ENCODE measurements at regions not wholly inside any gene's neighbourhood (a gene's known extent, or its start where the extent isn't known, plus 50 kb on each side); places are given as distances from the start of the nearest gene placed in this dataset.
"Not testable (repeated sequence)": the region's sequence is repeated elsewhere in the genome, so short reads cannot be mapped to it uniquely, and the experiment has no call there.

GRCh38 chr1:227508431-227508830, 54.9 kb upstream of the ZNF678 start:
- no peak for DNase-seq (ENCODE audit: low read depth in 2 of 3, low spot score in 1 of 3)

DNA sequence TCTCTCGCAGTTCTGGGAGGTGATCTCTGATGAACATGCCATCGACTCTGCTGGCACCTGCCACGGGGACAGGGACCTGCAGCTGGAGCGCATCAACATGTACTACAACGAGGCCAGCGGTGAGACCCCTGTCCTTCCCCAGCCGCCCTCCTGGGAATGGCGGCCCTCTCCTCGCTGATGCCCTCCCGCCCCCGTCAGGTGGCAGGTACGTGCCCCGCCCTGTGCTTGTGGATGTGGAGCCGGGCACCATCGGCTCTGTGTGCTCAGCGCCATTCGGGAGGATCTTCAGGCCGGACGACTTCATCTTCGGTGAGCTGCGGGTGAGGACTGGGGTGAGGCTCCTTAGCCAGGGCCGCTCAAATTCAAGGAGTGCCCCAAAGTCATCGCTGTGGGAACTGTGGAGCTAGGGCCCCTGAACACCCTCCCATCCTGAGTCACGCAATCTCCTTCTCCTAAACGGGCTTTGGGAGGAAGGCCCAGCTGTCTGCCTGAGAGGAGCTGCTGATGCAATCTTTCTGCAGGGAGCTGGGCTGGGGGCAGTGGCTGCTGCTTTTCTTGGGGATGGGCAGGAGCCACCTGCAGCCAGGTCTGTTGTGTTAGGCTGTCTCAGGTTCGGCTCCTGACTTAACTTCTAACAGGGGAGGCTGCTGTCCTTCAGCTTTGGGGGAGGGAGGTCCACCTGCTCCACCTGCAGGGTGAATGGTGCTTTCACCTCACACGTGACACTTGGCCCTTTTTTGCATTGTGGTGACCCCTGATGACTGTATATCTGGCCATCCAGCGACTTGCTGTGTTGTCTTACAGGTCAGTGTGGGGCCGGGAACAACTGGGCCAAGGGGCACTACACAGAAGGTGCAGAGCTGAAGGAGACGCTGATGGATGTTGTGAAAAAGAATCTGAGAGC, 56.6 kb upstream of the ZNF678 start:
- DNase-seq (ENCODE audit: low read depth in 2 of 3, low spot score in 1 of 3) = not testable (repeated sequence)

- DNase-seq (ENCODE audit: low read depth in 2 of 3, low spot score in 1 of 3) = not testable (repeated sequence)
These were observed 67.3 kb upstream of the ZNF678 start for GRCh38 chr1:227496045-227496444.

GRCh38 chr1:227493863-227494551, 69.3 kb upstream of the ZNF678 start:
- DNase-seq (ENCODE audit: low read depth in 2 of 3, low spot score in 1 of 3) = not testable (repeated sequence)

GRCh38 chr1:227490478-227490877, 72.9 kb upstream of the ZNF678 start:
- DNase-seq (ENCODE audit: low read depth in 2 of 3, low spot score in 1 of 3) = no peak

DNA sequence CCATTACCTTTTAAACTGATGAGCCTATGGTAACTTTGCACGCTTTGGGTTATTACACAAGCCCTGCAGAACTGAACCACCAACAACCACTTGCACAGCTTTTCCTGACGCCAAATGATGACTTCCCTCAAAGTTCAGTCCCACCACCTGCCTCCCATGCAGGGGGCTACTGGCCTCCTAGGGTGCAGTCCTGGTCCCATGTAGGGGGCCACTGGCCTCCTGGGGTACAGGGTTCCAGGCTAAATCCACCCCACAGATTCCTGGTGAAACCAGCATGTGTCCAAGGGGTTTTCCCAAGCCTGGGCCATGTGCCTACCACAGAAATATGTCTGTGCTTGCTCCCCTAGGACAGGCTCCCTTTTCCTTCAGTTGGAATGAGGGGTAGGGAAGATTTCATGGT, 73.4 kb upstream of the ZNF678 start:
- DNase-seq (ENCODE audit: low read depth in 2 of 3, low spot score in 1 of 3) = no peak

GRCh38 chr1:227489572-227489971, 73.8 kb upstream of the ZNF678 start:
- no peak for DNase-seq (ENCODE audit: low read depth in 2 of 3, low spot score in 1 of 3)

DNA sequence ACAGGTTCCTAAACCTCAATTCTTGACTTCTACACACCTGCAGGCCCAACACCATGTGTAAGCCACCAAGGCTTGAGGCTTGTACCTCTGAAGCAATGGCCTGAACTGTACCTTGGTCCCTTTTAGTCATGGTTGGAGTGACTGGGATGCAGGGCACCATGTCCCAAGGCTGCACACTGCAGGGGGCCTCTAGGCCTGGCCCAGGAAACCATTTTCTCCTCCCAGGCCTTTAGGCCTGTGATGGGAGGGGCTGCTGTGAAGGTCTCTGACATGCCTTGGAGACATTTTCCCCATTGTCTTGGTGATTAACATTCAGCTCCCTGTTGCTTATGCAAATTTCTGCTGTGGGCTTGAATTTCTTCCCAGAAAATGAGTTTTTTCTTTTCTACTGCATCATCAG, 75.8 kb upstream of the ZNF678 start:
- DNase-seq (ENCODE audit: low read depth in 2 of 3, low spot score in 1 of 3) = no peak

GRCh38 chr1:227486559-227486958, 76.8 kb upstream of the ZNF678 start:
- no peak for DNase-seq (ENCODE audit: low read depth in 2 of 3, low spot score in 1 of 3)

DNA sequence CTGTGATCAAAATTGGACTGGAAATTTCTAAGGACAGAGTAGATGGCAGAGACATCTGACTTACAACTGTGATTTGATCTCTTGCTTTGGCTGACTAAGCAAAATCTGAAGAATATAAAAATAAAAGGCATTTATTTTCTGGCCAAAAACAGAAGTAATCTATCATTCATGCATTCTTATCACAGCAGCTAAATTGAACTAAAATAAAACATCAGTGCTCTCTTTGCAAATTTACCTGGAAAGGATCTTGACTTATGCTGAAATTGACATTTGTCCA, 81.4 kb upstream of the ZNF678 start:
- DNase-seq (ENCODE audit: low read depth in 2 of 3, low spot score in 1 of 3) = no peak

- DNase-seq (ENCODE audit: low read depth in 2 of 3, low spot score in 1 of 3) = not testable (repeated sequence)
These were observed 89.3 kb upstream of the ZNF678 start for GRCh38 chr1:227474072-227474471.

GRCh38 chr1:227472772-227473171, 90.6 kb upstream of the ZNF678 start:
- DNase-seq (ENCODE audit: low read depth in 2 of 3, low spot score in 1 of 3) = no peak

DNA sequence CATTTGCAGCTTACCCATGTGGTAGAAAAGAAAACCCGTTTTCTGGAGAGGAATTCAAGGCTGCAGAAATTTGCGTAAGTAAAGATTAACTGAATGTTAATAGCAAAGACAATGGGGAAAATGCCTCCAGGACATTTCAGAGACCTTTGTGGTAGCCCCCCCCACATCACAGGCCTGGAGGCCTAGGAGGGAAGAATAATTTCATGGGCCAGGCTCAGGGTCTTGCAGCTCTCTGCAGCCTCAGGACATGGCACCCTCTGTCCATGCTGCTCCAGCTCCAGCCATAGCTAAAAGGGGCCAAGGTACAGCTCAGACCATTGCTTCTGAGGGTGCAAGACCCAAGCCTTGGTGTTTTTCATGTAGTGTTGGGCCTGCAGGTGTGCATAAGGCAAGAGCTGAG, 92.7 kb upstream of the ZNF678 start:
- no peak for DNase-seq (ENCODE audit: low read depth in 2 of 3, low spot score in 1 of 3)

- DNase-seq (ENCODE audit: low read depth in 2 of 3, low spot score in 1 of 3) = no peak
These were observed 93.6 kb upstream of the ZNF678 start for GRCh38 chr1:227469708-227470107.

- DNase-seq (ENCODE audit: low read depth in 2 of 3, low spot score in 1 of 3) = no peak
These were observed 97.2 kb upstream of the ZNF678 start for GRCh38 chr1:227466039-227466645.

DNA sequence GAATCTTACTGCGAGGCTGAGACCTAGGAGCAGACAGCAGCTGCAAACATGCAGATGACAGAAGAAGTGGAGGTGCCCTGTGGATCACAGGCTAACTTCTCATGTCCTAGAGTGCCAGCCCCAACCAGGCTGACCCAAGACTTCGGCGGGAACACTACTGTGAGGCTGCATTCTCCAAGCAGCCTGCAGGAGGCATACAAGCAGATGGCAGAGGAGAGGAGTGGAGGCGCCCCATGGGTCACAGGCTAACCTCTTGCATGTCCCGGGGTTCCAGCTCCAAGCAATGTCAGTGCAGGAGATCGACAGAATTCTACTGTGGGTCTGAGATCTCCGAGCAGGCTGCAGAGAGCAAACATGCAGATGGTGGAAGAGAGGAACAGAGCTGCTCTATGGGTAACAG, 98.1 kb upstream of the ZNF678 start:
- DNase-seq (ENCODE audit: low read depth in 2 of 3, low spot score in 1 of 3) = no peak

DNA sequence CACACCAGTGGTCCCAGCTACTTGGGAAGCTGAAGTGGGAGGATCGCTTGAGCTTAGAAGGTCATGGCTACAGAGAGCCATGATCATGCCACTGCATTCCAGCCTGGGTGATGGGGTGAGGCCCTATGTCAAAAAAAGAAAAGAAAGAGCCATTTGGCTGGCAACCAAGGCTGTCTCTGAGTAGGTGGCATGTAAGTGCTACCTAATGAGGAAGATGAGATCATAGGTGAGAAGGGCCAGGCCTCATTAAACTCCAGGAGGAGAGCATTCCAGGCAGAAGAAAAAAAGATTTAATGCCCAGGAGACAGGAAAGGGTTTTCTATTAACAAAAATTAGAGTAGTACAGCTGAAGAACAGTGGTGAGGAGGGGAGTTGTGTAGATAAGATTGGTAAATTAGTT, 103.4 kb upstream of the ZNF678 start:
- no peak for DNase-seq (ENCODE audit: low read depth in 2 of 3, low spot score in 1 of 3)

DNA sequence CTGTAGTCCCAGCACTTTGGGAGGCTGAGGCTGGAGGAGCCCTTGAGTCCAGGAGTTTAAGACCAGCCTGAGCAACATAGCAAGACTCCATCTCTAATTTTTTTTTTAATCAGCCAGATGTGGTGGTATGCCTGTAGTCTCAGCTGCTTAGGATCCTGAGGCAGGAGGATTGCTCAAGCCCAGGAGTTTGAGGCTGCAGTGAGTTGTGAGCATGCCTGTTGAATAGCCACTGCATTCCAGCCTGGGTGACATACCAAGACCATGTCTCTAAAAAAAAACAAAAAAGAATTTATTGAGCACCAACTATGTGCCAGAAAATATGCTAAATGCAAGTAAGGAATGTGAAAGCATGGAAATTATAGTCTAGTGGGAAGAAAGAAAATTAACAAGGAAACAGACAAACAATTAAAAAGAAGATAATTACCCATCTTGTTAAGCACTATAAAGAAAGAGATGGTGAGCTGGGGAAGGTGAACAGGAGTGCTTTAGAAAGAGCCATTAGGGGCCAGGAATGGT, 104.0 kb upstream of the ZNF678 start:
- DNase-seq (ENCODE audit: low read depth in 2 of 3, low spot score in 1 of 3) = no peak

GRCh38 chr1:227454686-227455085, 108.7 kb upstream of the ZNF678 start:
- no peak for DNase-seq (ENCODE audit: low read depth in 2 of 3, low spot score in 1 of 3)

DNA sequence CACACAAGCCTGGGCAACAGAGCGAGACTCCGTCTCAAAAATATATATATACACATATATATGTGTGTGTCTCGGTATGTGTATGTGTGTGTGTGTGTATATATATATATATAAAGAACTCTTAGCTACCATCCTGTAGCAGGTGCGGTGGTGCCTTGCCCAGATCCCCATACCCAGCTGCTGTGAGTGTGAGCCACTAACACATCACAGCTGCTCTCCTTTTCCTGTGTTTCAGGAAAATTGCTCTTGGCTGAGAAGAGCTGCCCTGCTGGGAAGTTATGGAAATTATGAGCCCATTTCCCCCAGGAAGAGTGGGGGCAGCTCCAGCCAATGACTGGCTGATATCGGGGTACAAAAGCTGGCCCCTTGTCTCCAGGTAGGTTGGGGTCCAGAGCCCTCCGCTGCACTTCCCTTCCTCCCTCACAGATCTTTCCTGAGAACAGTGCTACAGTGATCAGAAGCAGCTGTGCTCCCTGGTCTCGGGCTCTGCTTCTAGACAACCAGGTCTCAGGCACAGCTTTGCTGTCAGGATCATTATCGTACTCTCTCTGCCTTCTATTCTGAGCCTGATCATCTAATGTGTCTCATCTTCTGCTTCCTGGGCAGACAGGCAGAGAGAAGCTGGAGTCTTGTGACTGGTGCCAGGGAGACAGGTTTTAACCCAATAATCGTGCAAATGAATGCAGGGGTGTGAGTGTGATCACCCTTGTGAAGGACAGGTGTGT, 109.6 kb upstream of the ZNF678 start:
- no peak for DNase-seq (ENCODE audit: low read depth in 2 of 3, low spot score in 1 of 3)

- DNase-seq (ENCODE audit: low read depth in 2 of 3, low spot score in 1 of 3) = no peak
These were observed 111.4 kb upstream of the ZNF678 start for GRCh38 chr1:227451954-227452353.
